NOMO-1 (cell line): ENCODE measurements at regions not wholly inside any gene's neighbourhood (a gene's known extent, or its start where the extent isn't known, plus 50 kb on each side); places are given as distances from the start of the nearest gene placed in this dataset.
"Not testable (repeated sequence)": the region's sequence is repeated elsewhere in the genome, so short reads cannot be mapped to it uniquely, and the experiment has no call there.

ENCODE experiments used
- DNase-seq, 2 experiments: peaks; one replicate each; lab custom pipeline; 2025; ENCODE audit not compliant: unreplicated experiment in 2 of 2; lab: John Stamatoyannopoulos, UW

DNA sequence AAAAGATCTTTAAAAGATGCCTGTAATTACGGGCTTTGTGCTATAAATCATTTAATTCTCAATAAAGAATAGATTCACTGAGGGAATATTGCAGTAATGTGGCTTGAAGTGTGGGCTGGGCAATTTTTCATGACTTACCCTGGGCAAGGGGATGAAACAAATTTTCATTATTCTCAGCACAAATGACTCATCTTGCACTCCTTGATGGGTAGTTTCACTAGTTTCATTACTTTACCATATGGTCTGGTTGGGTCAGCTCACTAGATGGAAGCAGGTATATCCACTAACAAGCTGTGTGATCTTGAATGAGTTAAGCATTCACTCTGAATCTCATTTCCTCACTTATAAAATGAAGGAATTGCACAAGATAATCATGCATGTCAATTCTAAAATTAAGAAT lies 234.3 kb downstream of the ABCC12 start:
- no peak for DNase-seq

DNA sequence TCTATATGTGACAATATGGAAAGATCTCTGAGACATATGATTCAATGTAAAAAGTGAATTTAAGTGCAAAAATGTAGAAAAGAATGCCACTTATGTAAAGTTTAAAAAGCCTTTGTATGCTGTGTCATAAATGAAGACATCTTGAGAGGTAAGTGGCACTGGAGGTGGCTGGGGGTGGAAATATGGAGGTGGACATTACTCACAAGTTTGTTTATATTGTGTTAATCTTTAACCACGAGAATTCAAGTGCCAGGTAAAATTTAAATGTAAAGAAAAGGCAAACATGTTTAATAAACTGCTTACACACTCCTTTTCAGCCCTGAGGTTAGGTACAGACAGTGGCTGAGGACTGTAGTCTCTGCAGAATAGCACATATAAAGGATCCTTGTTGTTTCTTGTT lies 235.1 kb downstream of the ABCC12 start:
- DNase-seq: no peak

DNA sequence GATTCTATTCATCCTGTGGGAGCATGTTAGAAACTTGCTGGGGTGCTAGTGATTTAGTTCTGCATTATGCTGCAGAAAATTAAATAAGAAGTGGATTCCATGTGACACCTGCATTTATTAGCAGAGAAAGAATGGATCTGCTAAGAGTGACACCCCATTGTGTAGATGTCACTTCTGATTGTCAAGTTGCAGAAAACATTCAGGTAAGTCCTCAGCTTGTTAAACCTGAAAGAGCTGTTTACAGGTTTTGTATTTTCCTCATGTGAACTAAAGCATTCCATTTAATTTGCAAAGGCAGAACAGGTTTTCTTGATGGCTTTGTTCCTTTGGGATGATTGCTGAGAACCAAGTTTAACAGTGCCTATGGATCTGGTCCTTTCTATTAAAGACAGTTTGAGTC lies 238.7 kb downstream of the ABCC12 start:
- DNase-seq: no peak

DNA sequence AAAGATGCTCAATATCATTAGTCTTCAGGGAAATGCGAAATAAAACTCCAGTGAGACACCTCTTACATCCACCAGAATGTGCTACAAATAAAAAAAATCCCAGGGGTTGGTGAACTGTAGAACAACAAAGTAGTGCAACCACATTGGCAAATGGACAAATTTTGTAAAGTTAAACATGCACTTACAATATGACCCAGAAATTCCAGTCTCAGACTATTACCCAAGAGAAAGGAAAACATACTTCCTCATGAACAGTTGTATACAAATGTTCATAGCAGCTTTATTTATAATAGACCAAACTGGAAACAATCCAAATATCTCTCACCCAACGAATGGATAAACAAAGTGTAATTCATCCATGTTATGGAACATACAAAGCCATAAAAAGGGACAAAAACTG lies 239.5 kb downstream of the ABCC12 start:
- DNase-seq: no peak

DNA sequence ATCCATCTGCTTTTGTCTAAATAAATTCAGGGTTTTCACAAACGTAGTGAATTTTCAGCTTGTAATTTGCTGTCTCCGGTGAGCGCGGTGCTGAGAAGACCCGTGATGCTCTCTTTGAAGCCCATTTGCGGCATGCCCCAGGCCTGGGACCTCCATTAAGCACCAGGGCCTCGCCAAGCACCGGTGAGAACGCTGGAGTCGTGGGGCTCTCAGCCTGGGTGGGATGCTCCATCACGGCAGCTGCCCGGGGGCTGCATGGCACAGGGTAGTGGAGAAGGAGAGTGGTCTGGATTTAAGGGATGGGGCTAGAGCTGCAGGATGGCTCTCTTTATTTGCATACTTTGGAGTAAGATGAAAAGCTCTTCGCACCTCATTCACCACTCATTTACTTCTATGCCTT lies 248.7 kb downstream of the ABCC12 start:
- no peak for DNase-seq

DNA sequence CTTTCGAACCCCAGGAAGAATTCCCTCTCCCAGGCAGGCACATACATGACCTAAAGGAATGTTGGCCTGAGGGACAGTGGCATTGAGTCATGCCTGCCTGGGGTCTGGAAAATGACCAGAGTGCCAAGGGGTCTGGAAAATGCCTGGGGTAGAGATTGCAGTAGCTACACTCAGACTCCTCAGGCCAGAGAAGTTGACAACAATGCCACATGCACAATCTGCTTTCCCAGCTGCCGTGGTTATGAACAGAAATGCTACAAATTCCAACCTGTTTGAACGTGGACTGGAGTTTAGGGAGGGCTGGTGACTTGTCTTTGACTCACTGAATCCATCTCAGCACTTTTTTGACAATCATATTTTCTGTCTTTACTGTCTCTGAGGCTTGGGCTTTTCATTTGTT lies 250.0 kb downstream of the ABCC12 start:
- DNase-seq: no peak

DNA sequence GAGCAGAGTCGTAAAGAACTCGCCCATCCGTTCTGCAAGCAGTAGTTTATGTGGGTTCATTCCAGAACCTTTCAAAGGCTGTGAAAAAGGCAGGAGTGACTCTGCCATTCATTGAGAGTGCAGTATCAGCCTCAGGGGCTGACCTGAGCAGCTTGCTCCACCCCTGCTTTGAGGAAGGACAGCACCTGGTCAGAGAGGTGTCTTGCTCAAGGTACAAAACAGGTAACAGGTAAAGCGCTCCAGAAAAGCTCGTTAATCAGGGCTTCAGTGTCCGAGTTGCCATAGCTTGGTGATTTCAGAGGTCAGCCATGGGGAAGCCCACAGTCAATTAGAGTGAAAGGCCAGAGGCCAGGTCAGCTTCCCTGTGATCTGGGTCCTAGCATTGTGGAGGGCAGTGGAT lies 251.1 kb downstream of the ABCC12 start:
- no peak for DNase-seq

DNA sequence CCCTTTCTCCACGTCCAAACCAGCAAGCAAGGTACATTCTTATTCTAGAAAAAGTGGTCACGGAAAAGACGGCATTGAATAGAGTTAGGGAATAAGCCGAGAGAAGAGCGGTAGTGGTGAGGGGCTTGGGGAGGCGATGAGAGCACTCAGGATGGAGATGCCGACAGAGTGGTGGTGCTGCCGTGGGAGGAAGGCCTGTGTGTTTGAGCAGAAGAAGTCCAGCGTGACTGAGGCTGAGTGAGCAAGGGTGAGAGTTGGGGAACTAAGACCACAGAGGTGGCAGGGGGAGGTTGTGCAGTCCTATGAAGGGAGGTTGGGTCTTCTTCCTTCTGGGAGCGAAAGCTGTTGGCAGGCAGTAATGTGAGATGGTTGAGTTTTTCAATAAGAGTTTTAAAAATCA lies 252.3 kb downstream of the ABCC12 start:
- no peak for DNase-seq

DNA sequence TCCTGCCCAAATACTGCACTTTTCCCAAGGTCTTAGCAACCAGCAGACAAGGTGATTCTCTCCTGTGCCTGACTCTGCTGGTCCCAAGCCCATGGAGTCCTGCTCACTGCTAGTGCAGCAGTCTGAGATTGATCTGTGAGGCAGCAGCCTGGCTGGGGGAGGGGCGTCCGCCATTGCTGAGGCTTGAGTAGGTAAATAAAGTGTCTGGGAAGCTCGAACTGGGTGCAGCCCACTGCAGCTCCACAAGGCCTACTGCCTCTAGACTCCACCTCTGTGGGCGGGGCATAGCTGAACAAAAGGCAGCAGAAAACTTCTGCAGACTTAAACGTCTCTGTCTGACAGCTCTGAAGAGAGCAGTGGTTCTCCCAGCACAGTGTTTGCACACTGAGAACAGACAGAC lies 258.7 kb downstream of the ABCC12 start:
- DNase-seq: not testable (repeated sequence)

DNA sequence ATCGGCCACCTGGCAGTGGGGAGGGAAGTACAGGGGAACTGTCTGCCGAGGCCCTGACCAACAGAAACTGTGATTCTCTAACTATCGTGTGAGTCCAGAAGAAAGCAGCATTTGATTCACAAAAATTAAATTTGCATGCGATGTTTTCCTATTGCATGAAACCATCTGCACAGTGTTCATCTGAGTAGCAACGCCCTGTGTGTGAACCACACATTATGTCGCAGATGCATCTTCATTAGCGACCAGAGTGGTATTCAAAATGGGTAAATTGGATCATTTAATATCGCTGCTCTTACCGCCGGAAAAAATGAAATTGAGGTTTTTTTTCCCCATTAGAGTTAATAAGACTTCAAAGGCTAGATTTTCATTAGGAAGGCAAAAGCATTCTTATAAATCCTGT lies 260.6 kb downstream of the ABCC12 start:
- DNase-seq: no peak

DNA sequence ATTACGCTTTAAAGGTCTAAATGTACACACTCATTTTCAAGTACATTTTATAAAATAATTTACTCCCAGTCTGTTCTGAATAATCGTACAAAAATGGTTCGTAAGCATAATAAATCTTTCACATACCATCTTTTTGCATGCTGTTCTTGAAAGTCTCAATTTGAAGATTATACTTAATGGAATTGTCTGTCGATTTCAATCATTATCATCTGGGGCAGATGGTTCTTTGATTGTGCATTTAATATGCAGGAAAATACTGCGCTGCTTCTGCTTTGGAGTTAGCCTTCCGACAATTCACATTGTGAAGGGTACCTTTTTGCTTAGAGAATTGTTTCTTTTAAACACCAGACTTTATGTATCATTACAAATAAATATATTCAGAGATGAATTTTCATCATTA lies 262.8 kb downstream of the ABCC12 start:
- DNase-seq: no peak

DNA sequence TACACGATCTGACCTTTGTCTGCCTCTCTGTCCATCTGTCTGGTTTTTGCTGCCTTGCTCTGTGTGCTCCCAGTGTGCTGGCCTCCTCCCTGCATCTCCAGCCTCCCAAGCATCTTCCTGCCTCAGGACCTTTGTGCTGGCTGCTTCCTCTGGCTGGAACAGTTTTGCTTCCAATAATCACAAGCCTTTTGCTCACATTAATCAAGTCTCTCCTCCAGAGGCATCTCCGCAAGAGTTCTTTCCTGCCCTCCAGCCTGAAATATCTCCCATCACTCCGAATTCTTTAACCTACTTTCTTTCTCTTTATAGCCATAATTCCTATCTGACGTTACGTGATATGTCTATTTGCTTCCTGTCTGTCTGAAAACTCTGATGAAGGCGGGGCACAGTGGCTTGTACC lies 267.1 kb downstream of the ABCC12 start:
- no peak for DNase-seq

DNA sequence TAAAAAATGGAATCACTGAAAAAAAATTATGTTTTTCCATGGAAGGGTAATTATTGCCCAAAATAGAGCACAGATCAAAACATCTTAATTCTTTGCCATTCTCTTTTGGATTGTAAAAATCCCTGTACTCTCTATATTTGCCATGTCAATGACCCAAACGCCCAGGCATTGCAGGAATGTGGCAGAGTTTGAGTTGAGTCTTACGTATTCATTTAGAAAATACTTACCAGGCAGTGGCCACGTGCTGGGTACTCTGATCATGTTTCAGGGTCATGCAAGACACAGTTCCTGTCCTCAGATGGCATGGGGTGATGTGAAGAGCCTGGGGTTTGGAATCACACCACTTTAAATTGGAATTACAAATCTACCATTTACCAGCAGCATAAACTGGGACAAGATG lies 267.7 kb downstream of the ABCC12 start:
- no peak for DNase-seq

DNA sequence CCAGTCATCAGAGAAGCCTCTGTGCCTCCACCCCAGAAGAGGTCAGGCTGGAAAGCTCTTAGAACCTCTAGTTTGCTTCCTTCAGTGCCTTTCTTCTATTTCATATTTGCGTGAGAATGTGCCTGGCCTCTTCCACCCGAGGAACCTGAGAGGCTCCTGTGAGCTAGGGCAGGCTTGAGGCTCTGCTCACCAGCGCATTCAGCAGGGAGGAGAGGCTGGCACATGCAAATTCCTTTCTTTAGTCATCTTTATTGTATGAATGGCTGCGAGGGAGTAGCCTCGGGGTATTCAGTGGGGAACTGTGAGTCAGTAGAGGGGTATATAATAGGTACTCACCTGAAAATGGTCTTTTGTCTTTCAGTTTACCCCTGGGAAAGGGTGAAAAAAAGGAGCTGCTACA lies 268.3 kb downstream of the ABCC12 start:
- DNase-seq: no peak

DNA sequence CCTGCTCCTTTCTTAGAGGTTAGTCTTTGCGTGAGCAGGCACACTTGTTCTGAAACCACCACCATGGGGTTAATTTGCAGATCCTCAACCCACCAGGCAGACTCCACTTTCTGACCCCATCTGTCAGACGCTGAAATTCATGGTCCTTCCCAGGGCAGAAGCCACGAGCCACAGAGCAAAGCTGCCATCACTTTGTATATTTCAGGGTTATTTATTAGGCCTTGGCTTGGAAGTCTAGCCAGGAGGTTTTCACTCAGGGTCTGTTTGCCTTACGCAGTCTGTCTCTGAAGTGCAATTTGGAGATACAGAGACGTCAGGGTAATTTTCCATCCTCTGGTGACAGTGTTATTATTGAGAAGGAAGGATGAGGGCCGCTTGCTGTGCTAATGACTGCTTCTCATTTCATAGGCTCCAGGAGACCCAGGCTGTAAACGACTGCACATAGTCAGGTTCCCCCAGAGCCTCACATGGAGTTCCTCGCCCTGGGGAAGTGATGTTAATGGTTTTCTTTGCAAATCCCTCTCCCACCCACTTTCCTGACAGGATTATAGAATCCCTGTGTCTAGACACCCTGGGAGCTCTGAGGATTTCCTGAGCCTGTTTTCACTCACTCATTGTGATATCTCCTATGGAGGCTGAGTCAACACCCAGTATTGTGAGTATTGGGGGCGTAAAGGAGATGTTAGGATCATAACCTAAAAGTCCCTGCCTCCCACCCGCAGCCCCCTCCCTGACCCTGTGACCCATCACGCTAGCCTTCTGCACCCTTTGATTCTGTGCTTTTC lies 269.0 kb downstream of the ABCC12 start:
- DNase-seq: no peak

DNA sequence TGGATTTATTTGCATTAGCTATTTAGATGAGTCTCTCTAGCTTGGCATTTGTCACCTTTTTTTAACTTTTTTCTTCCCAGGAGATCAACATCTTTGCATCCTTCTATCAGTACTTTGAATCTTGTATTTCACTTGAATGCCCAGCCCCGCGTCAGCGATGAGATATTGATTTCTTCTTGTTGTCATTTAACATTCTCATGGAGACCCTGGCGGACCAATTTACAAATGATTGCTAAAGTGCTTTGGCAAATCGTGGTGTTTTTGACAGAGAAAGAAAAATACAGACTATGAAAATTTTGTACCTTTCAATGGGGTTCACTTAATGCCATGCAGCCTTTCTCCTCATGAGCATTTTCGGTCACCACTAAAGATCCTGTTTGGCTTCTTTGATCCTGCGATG lies 269.7 kb downstream of the ABCC12 start:
- DNase-seq: no peak

DNA sequence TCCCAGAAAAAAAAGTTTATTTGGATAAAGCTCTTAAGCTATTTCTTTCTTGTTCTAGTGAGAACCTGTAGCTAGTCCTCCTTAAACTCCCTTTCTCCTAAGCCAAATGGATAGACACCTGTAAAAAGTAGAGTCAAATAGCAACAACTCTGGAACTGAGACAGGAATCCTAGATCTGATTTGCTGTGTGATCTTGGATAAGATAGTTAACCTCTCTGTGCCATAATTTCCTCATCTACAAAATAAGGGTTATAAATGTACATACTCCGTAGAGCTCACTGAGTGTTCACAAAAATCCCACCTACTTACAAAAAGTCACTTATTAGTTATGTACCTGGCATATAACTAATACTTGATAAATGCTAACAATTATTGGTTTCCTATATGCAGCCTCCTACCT lies 270.3 kb downstream of the ABCC12 start:
- DNase-seq: no peak

DNA sequence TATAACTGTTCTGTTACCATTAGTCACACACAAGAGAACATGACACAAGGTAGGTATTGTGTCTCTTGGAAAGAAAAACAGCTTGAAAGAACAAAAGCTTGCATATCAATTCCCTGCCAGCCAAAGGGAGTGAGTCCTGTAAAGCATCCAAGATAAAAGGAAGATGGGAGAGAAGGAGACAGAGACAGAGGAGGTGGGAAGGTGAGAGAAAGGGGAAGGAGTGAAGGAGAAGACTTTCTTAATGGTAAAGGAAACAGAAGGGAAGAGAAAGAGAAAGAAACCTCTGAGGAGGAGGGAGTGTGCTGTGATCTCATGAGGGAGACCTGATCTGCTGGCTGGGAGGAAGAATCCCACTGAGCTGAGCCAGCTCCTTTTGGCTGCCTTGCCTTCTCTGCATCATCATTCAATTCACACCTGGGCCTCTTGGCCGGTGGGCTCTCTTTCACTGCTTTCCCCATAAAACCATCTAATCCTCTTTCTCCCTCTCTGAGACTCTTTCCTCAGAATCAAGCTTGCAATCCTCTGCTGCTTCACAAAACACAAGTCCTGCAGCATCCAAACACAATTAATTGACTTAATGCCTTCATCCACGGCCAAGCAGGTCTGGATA lies 271.6 kb downstream of the ABCC12 start:
- no peak for DNase-seq

DNA sequence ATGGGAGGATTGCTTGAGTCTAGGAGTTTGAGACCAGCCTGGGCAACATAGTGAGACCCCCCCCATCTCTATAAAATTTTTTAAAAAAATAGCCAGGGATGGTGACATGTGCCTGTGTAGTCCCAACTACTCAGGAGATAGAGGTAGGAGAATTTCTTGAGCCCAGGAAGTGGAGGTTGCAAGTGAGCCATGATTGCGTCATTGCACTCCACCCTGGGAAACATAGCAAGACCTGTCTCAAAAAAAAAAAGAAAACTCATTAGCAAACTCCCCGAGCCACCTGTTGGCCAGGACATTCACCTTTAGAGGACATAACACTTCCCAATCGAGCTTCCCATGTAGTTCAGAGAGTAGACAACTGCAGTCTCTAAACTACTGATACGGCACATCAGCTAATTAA lies 274.2 kb downstream of the ABCC12 start:
- DNase-seq: no peak

DNA sequence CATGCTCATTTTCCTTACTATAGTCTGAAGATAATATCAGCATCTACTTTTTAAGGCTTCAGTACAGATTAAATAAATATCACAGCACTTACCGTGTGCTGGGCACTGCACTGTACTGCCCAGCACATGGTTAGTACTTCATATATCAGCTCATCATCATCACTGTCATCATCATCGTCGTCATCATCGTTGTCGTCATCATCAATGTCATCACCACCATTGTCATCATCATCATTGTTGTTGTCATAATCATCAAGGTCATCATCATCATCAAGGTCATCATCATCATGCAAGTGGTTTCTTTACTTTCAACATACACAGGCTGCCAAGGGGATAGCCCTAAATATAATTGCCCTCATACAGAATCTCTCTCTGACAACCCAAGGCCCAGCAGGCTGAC lies 275.1 kb downstream of the ABCC12 start:
- no peak for DNase-seq

DNA sequence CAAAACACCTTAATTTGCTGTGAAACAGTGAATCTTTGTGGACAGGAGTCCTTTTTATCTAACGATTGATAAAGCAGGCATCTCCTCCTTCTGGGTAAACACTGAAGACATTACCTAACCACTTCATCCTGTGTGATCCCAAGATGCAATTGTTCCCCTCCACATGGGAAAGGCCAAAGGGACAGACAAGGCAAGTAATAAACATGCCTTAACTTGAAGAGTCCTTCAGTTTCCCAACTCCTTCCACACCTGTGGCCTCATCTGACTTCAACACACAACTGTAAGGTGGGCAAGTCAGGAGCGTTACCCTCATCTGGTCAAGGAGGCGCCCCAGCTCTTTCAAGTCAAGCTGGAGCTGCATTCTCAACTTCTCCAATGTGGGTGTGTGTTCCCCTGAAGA lies 278.6 kb downstream of the ABCC12 start:
- DNase-seq: no peak

DNA sequence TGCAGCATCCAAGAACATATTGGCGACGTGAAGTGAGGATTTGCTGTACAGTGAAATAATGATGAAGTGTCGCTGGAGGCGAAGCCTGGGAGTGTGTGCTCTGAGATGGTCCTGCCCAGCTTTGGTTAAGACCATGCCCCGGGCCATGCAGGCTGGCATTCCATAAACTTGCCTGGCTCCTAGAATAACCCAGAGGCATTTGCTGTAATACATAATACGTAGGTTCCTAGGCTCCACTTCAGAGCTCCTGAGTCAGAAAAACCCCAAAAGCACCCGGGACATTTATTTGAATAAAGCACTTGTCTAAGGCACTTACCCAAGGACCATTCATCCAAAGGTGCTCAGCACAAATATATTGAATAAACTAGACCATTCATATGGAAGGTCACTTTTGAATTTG lies 279.3 kb downstream of the ABCC12 start:
- no peak for DNase-seq

DNA sequence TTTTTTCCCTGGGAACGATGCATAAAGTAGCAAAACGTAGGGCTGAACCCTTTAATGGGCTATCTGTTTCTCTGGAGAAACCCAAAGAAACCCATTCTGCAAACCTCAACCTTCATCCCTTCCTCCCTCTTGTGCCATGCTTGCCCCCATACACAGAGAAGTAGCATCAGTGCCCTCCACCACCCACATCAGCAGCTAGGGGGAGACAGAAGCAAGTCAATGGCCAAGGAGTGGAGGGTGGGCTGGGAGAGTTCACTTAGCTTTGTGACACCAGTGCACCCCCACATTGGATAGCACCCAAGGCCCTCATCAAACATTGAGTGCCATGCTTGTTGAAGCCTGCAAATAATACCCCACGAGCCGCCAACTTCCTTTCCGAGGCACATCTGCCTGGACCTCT lies 282.4 kb downstream of the ABCC12 start:
- DNase-seq: no peak
